CD8-positive, alpha-beta memory T cell (primary cell): ENCODE measurements at regions not wholly inside any gene's neighbourhood (a gene's known extent, or its start where the extent isn't known, plus 50 kb on each side); places are given as distances from the start of the nearest gene placed in this dataset.

Experiments used
- CTCF ChIA-PET: fragments of 350-600 bp; sonication (Branson Sonifier 250); formaldehyde crosslinking; loops from one replicate; lab custom pipeline; 2021; ENCODE audit warnings: antibody characterized with exemption; lab: Charles Lee
- POLR2A ChIA-PET: fragments of 350-600 bp; sonication (Branson Sonifier 250); formaldehyde crosslinking; loops from one replicate; lab custom pipeline; 2021; ENCODE audit warnings: antibody characterized with exemption; lab: Charles Lee
- DNase-seq, 5 donors: peaks; one replicate each; pipeline versions ENCODE4 v3.0.0 to v3.0.0-alpha.2; 2020 to 2022; ENCODE audit warnings: mixed read lengths in 1 of 5
- H3K27ac ChIP-seq: one replicate; pipeline ENCODE4 v1.7.0; 2013; ENCODE audit warnings: low read depth, mild to moderate bottlenecking, low read length, moderate library complexity
- H3K27me3 ChIP-seq: 2 replicates; pipeline ENCODE4 v1.7.0; 2013; ENCODE audit warnings: low read length, mild to moderate bottlenecking; ENCODE audit not compliant: insufficient read depth, poor library complexity, severe bottlenecking
- H3K36me3 ChIP-seq: 2 replicates; pipeline ENCODE4 v1.7.0; 2013; ENCODE audit warnings: mild to moderate bottlenecking, low read length, moderate library complexity; ENCODE audit not compliant: insufficient read depth
- H3K4me1 ChIP-seq: 2 replicates; pipeline ENCODE4 v1.7.0; 2013; ENCODE audit warnings: mild to moderate bottlenecking, low read length, moderate library complexity; ENCODE audit not compliant: insufficient read depth
- H3K4me3 ChIP-seq: 2 replicates; pipeline ENCODE4 v1.7.0; 2013; ENCODE audit warnings: mild to moderate bottlenecking, low read length
- H3K9me3 ChIP-seq: 2 replicates; pipeline ENCODE4 v1.7.0; 2013; ENCODE audit warnings: mild to moderate bottlenecking, low read length
- H3K27ac Mint-ChIP-seq, 8 donors: one replicate each; pipeline ENCODE4 v1.8.0; 2020 to 2021; ENCODE audit warnings: mixed read lengths in 8 of 8, mild to moderate bottlenecking in 6 of 8, inconsistent platforms in 3 of 8, moderate library complexity in 3 of 8
- H3K27me3 Mint-ChIP-seq, 2 donors: one replicate each; pipeline ENCODE4 v1.8.0; 2020 to 2021; ENCODE audit warnings: mixed read lengths in 2 of 2, mild to moderate bottlenecking in 1 of 2, moderate library complexity in 1 of 2
- H3K36me3 Mint-ChIP-seq, 3 donors: one replicate each; pipeline ENCODE4 v1.8.0; 2020 to 2021; ENCODE audit warnings: mixed read lengths in 3 of 3, inconsistent platforms in 1 of 3, mild to moderate bottlenecking in 1 of 3
- H3K4me1 Mint-ChIP-seq, 3 donors: one replicate each; pipeline ENCODE4 v1.8.0; 2020 to 2021; ENCODE audit warnings: mixed read lengths in 3 of 3, inconsistent platforms in 1 of 3, mild to moderate bottlenecking in 1 of 3
- H3K4me3 Mint-ChIP-seq, 7 donors: one replicate each; pipeline ENCODE4 v1.8.0; 2020 to 2021; ENCODE audit warnings: mixed read lengths in 7 of 7, mild to moderate bottlenecking in 6 of 7, moderate library complexity in 4 of 7, inconsistent platforms in 2 of 7
- H3K9me3 Mint-ChIP-seq, 5 donors: one replicate each; pipeline ENCODE4 v1.8.0; 2020 to 2022; ENCODE audit warnings: mixed read lengths in 5 of 5, mild to moderate bottlenecking in 3 of 5, moderate library complexity in 2 of 5, inconsistent platforms in 1 of 5

GRCh38 chr4:157447195-157447594 is 226.7 kb downstream of the GRIA2 start:
- CTCF ChIA-PET, result no interaction called here
- H3K27me3 Mint-ChIP-seq, result no peaks in the 10 kb centered on the region
- Histone ChIP-seq H3K36me3 (no peaks in the 10 kb centered on the region), H3K4me3 (no peak overlapping the region), H3K27ac (no peak overlapping the region), H3K9me3 (no peaks in the 10 kb centered on the region), H3K27me3 (no peaks in the 10 kb centered on the region), H3K4me1 (no peaks in the 10 kb centered on the region)
- POLR2A ChIA-PET, result no interaction called here
- no peak overlapping the region for H3K27ac Mint-ChIP-seq
- H3K4me1 Mint-ChIP-seq, result no peaks in the 10 kb centered on the region
- peaks cover 2 to 16% (median 4%) of the 10 kb centered on the region in 5 donors for H3K9me3 Mint-ChIP-seq
- no peaks in the 10 kb centered on the region for H3K36me3 Mint-ChIP-seq
- DNase-seq, result no peak
- H3K4me3 Mint-ChIP-seq, result no peak overlapping the region

DNA sequence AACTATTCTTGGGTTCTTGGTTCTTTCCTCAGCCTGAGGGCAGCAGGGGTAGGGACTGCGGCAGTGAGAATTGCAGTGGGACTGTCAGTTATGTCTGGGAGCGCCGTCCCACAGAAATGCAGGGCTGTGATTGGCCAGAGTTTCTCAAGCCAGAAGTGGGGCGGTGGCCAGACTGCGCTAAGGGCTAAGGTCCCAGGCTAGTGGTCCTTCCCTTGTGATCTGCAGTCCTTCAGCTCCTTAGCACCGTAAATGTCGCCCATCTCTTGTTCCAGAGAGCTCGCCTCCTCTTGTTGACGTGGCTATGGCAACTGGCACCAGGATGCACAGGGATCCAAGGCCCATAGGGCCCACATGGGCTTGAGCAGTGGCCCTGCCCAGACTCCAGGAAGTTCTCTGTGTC is 223.5 kb downstream of the GRIA2 start:
- H3K4me3 ChIP-seq, result no peak overlapping the region
- ChIA-PET POLR2A (no interaction called here), CTCF (no interaction called here)
- Mint-ChIP-seq H3K36me3 (no peaks in the 10 kb centered on the region), H3K27me3 (no peaks in the 10 kb centered on the region), H3K4me3 (no peak overlapping the region), H3K27ac (no peak overlapping the region), H3K4me1 (no peaks in the 10 kb centered on the region), H3K9me3 (peaks cover 2 to 17% (median 3%) of the 10 kb centered on the region in 5 donors)
- H3K4me1 ChIP-seq, result no peaks in the 10 kb centered on the region
- H3K27me3 ChIP-seq, result no peaks in the 10 kb centered on the region
- no peaks in the 10 kb centered on the region for H3K36me3 ChIP-seq
- no peak overlapping the region for H3K27ac ChIP-seq
- no peak for DNase-seq
- H3K9me3 ChIP-seq, result no peaks in the 10 kb centered on the region

DNA sequence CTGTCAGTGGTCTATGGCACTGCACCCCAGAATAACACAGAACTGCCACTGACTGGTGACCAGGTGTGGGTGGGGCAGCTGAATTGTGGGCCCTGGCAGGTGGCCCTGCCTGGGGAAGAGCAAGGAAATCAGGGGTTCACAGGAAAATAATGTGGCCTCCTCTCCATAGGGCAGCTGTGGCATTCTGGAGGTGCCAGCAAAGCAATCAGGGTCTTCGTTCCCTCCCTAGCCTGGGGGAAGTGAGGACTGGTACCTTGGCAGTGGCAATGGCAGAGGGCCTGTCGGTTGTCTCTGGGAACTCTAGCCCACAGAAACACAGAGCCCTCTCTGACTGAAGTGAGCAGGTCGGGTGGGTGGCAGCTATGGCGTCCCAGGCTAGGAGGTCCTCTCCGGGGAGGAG is 223.0 kb downstream of the GRIA2 start:
- ChIA-PET POLR2A (no interaction called here), CTCF (no interaction called here)
- H3K36me3 ChIP-seq, result no peaks in the 10 kb centered on the region

GRCh38 chr4:157425897-157426296 is 205.4 kb downstream of the GRIA2 start:
- no peaks in the 10 kb centered on the region for H3K36me3 Mint-ChIP-seq
- Histone ChIP-seq H3K4me3 (no peak overlapping the region), H3K9me3 (no peaks in the 10 kb centered on the region), H3K27me3 (no peaks in the 10 kb centered on the region), H3K36me3 (no peaks in the 10 kb centered on the region), H3K4me1 (no peaks in the 10 kb centered on the region), H3K27ac (no peak overlapping the region)
- POLR2A ChIA-PET, result no interaction called here
- H3K4me1 Mint-ChIP-seq, result no peaks in the 10 kb centered on the region
- no peak for DNase-seq
- CTCF ChIA-PET, result no interaction called here
- H3K4me3 Mint-ChIP-seq, result no peak overlapping the region
- H3K27ac Mint-ChIP-seq, result no peak overlapping the region
- H3K27me3 Mint-ChIP-seq, result no peaks in the 10 kb centered on the region
- H3K9me3 Mint-ChIP-seq, result peaks cover 2 to 31% (median 9%) of the 10 kb centered on the region in 5 donors

More for the DNA sequence above, 223.0 kb downstream of the GRIA2 start:
- no peak for DNase-seq
- peaks cover 2 to 17% (median 3%) of the 10 kb centered on the region in 5 donors for H3K9me3 Mint-ChIP-seq
- H3K36me3 Mint-ChIP-seq, result no peaks in the 10 kb centered on the region
- no peaks in the 10 kb centered on the region for H3K9me3 ChIP-seq
- no peaks in the 10 kb centered on the region for H3K27me3 ChIP-seq
- no peak overlapping the region for H3K4me3 Mint-ChIP-seq
- no peaks in the 10 kb centered on the region for H3K4me1 Mint-ChIP-seq
- H3K27ac ChIP-seq, result no peak overlapping the region
- no peaks in the 10 kb centered on the region for H3K27me3 Mint-ChIP-seq
- H3K27ac Mint-ChIP-seq, result no peak overlapping the region
- H3K4me1 ChIP-seq, result no peaks in the 10 kb centered on the region
- H3K4me3 ChIP-seq, result no peak overlapping the region

DNA sequence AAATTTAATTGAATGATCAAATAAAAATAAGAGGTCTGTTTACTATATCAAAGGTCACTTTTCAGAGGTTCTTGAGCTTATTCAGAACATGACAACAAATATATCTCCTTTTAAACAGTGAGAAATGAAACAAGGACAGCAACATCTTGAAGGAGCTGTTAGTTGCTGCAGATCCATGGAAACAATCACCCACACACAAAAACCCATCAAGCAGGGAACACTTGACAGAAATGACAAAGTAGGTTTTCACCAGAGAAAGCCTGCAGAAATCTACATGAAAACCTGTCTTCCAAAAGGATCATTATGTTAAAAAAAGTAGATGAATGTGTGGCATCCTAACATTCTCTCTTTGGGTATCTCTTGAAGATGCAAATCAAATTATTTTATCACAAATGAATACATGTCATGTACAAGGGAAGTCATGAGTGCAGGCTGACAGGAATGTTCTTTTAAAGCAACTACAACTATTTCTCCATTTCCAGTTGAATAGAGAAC is 203.0 kb downstream of the GRIA2 start:
- H3K27ac Mint-ChIP-seq, result no peak overlapping the region
- DNase-seq, result no peak
- H3K4me3 Mint-ChIP-seq, result no peak overlapping the region
- H3K36me3 Mint-ChIP-seq, result no peaks in the 10 kb centered on the region
- CTCF ChIA-PET, result no interaction called here
- Histone ChIP-seq H3K4me1 (no peaks in the 10 kb centered on the region), H3K27me3 (no peaks in the 10 kb centered on the region), H3K27ac (no peak overlapping the region), H3K36me3 (no peaks in the 10 kb centered on the region), H3K4me3 (no peak overlapping the region), H3K9me3 (no peaks in the 10 kb centered on the region)
- peaks cover 2 to 28% (median 11%) of the 10 kb centered on the region in 5 donors for H3K9me3 Mint-ChIP-seq
- no peaks in the 10 kb centered on the region for H3K4me1 Mint-ChIP-seq
- POLR2A ChIA-PET, result no interaction called here
- no peaks in the 10 kb centered on the region for H3K27me3 Mint-ChIP-seq

DNA sequence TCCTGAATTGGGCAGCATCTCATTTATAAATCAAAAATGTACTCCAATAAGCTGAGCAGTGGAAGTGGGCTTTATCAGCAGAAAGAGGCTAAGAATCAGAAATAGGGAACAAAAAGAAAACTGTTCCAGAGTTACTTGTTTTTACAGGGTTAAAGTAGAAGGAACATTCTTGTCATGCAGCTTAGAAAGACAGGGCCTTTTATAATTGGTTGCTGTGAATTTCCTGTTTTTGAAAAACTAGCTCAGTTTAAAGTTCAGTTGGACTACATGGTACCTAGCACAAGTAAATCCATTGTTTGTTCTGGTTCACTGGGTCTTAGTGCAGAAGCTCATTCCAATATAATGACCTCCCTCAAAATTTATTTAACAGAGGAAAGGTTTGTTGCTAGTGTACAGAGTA is 200.8 kb downstream of the GRIA2 start:
- H3K27ac Mint-ChIP-seq, result no peak overlapping the region
- Histone ChIP-seq H3K9me3 (no peaks in the 10 kb centered on the region), H3K36me3 (no peaks in the 10 kb centered on the region), H3K4me3 (no peak overlapping the region), H3K27ac (no peak overlapping the region), H3K27me3 (no peaks in the 10 kb centered on the region), H3K4me1 (no peaks in the 10 kb centered on the region)
- H3K4me1 Mint-ChIP-seq, result no peaks in the 10 kb centered on the region
- H3K36me3 Mint-ChIP-seq, result no peaks in the 10 kb centered on the region
- DNase-seq, result no peak
- no peak overlapping the region for H3K4me3 Mint-ChIP-seq
- H3K9me3 Mint-ChIP-seq, result peaks cover 2 to 11% (median 9%) of the 10 kb centered on the region in 5 donors
- ChIA-PET POLR2A (no interaction called here), CTCF (no interaction called here)
- H3K27me3 Mint-ChIP-seq, result no peaks in the 10 kb centered on the region
